ENCODE measurements at regions not wholly inside any gene's neighbourhood (a gene's known extent, or its start where the extent isn't known, plus 50 kb on each side); places are given as distances from the start of the nearest gene placed in this dataset.
"Not testable (repeated sequence)": the region's sequence is repeated elsewhere in the genome, so short reads cannot be mapped to it uniquely, and the experiment has no call there.

- Histone ChIP-seq H3K9me3 (ENCODE audit: control insufficient read depth, insufficient read depth, low read length) (peaks cover 20% of the 10 kb centered on the region), H3K27ac (ENCODE audit: low read depth, low read length) (no peak overlapping the region), H3K4me3 (ENCODE audit: low read depth, low read length) (no peak overlapping the region), H3K27me3 (ENCODE audit: control insufficient read depth, insufficient read depth, low read length) (no peaks in the 10 kb centered on the region)
- ChIA-PET CTCF (no interaction called here), POLR2A (no interaction called here)
- DNase-seq (ENCODE audit: low read depth, low spot score), result no peak
- TF ChIP-seq CTCF (IDR thresholded peaks at IDR 0.05; ENCODE audit: low read depth, low read length), result no peak
These were observed 401.2 kb upstream of the NRG3 start for GRCh38 chr10:81473755-81474154.

- Histone ChIP-seq H3K4me3 (ENCODE audit: low read depth, low read length) (no peak overlapping the region), H3K27me3 (ENCODE audit: control insufficient read depth, insufficient read depth, low read length) (no peaks in the 10 kb centered on the region), H3K9me3 (ENCODE audit: control insufficient read depth, insufficient read depth, low read length) (no peaks in the 10 kb centered on the region; the same call in none of the 2 replicates), H3K27ac (ENCODE audit: low read depth, low read length) (no peak overlapping the region)
- no peak for TF ChIP-seq CTCF (IDR thresholded peaks at IDR 0.05; ENCODE audit: low read depth, low read length)
- ChIA-PET CTCF (no interaction called here), POLR2A (no interaction called here)
- no peak for DNase-seq (ENCODE audit: low read depth, low spot score)
These were observed 395.7 kb upstream of the NRG3 start for GRCh38 chr10:81479316-81479715.

- H3K9me3 ChIP-seq (ENCODE audit: control insufficient read depth, insufficient read depth, low read length), result no peaks in the 10 kb centered on the region; the same call in 1 of the 2 replicates
- H3K27me3 ChIP-seq (ENCODE audit: control insufficient read depth, insufficient read depth, low read length), result no peaks in the 10 kb centered on the region
- no peak overlapping the region for H3K27ac ChIP-seq (ENCODE audit: low read depth, low read length)
- no peak for TF ChIP-seq CTCF (IDR thresholded peaks at IDR 0.05; ENCODE audit: low read depth, low read length)
- DNase-seq (ENCODE audit: low read depth, low spot score), result no peak
- ChIA-PET CTCF (no interaction called here), POLR2A (no interaction called here)
- H3K4me3 ChIP-seq (ENCODE audit: low read depth, low read length), result no peak overlapping the region
These were observed 378.4 kb upstream of the NRG3 start for GRCh38 chr10:81496626-81497025.

GRCh38 chr10:81498011-81498551, 376.9 kb upstream of the NRG3 start:
- TF ChIP-seq CTCF (IDR thresholded peaks at IDR 0.05; ENCODE audit: low read depth, low read length), result no peak
- Histone ChIP-seq H3K27ac (ENCODE audit: low read depth, low read length) (no peak overlapping the region), H3K9me3 (ENCODE audit: control insufficient read depth, insufficient read depth, low read length) (peaks cover 7% of the 10 kb centered on the region), H3K4me3 (ENCODE audit: low read depth, low read length) (no peak overlapping the region), H3K27me3 (ENCODE audit: control insufficient read depth, insufficient read depth, low read length) (no peaks in the 10 kb centered on the region)
- POLR2A ChIA-PET, result no interaction called here
- CTCF ChIA-PET, result no interaction called here
- DNase-seq (ENCODE audit: low read depth, low spot score), result no peak

- H3K9me3 ChIP-seq (ENCODE audit: control insufficient read depth, insufficient read depth, low read length), result peaks cover 23% of the 10 kb centered on the region
- no peak overlapping the region for H3K4me3 ChIP-seq (ENCODE audit: low read depth, low read length)
- no peaks in the 10 kb centered on the region for H3K27me3 ChIP-seq (ENCODE audit: control insufficient read depth, insufficient read depth, low read length)
- CTCF ChIA-PET, result no interaction called here
- POLR2A ChIA-PET, result no interaction called here
- no peak overlapping the region for H3K27ac ChIP-seq (ENCODE audit: low read depth, low read length)
- TF ChIP-seq CTCF (IDR thresholded peaks at IDR 0.05; ENCODE audit: low read depth, low read length), result no peak
- no peak for DNase-seq (ENCODE audit: low read depth, low spot score)
These were observed 372.2 kb upstream of the NRG3 start for GRCh38 chr10:81502677-81503359.

- H3K4me3 ChIP-seq (ENCODE audit: low read depth, low read length); CTCF ChIA-PET; H3K27ac ChIP-seq (ENCODE audit: low read depth, low read length); POLR2A ChIA-PET; DNase-seq (ENCODE audit: low read depth, low spot score); H3K27me3 ChIP-seq (ENCODE audit: control insufficient read depth, insufficient read depth, low read length): not testable (repeated sequence)
- H3K9me3 ChIP-seq (ENCODE audit: control insufficient read depth, insufficient read depth, low read length), result peaks cover 23% of the 10 kb centered on the region
These were observed 369.2 kb upstream of the NRG3 start for GRCh38 chr10:81505777-81506176.
